ENCODE measurements at regions not wholly inside any gene's neighbourhood (a gene's known extent, or its start where the extent isn't known, plus 50 kb on each side); places are given as distances from the start of the nearest gene placed in this dataset.

DNA sequence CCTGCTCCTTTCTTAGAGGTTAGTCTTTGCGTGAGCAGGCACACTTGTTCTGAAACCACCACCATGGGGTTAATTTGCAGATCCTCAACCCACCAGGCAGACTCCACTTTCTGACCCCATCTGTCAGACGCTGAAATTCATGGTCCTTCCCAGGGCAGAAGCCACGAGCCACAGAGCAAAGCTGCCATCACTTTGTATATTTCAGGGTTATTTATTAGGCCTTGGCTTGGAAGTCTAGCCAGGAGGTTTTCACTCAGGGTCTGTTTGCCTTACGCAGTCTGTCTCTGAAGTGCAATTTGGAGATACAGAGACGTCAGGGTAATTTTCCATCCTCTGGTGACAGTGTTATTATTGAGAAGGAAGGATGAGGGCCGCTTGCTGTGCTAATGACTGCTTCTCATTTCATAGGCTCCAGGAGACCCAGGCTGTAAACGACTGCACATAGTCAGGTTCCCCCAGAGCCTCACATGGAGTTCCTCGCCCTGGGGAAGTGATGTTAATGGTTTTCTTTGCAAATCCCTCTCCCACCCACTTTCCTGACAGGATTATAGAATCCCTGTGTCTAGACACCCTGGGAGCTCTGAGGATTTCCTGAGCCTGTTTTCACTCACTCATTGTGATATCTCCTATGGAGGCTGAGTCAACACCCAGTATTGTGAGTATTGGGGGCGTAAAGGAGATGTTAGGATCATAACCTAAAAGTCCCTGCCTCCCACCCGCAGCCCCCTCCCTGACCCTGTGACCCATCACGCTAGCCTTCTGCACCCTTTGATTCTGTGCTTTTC, 269.0 kb downstream of the ABCC12 start:
- TF ChIP-seq, protein P1, sequence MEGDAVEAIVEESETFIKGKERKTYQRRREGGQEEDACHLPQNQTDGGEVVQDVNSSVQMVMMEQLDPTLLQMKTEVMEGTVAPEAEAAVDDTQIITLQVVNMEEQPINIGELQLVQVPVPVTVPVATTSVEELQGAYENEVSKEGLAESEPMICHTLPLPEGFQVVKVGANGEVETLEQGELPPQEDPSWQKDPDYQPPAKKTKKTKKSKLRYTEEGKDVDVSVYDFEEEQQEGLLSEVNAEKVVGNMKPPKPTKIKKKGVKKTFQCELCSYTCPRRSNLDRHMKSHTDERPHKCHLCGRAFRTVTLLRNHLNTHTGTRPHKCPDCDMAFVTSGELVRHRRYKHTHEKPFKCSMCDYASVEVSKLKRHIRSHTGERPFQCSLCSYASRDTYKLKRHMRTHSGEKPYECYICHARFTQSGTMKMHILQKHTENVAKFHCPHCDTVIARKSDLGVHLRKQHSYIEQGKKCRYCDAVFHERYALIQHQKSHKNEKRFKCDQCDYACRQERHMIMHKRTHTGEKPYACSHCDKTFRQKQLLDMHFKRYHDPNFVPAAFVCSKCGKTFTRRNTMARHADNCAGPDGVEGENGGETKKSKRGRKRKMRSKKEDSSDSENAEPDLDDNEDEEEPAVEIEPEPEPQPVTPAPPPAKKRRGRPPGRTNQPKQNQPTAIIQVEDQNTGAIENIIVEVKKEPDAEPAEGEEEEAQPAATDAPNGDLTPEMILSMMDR (IDR thresholded peaks at IDR 0.05), result no peak
- no peak for TF ChIP-seq POLR2A (IDR thresholded peaks at IDR 0.05)
